ENCODE measurements at regions not wholly inside any gene's neighbourhood (a gene's known extent, or its start where the extent isn't known, plus 50 kb on each side); places are given as distances from the start of the nearest gene placed in this dataset.

- TF ChIP-seq POLR2A (IDR thresholded peaks at IDR 0.05; ENCODE audit: low read length) (no peak), GATA1 (IDR thresholded peaks at IDR 0.05; ENCODE audit: low read depth, low read length) (no peak)
Measured at GRCh38 chr7:9349625-9350024, 916.2 kb downstream of the NXPH1 start.

Measured in erythroblast (primary cell).